SK-N-SH (cell line): ENCODE measurements at regions not wholly inside any gene's neighbourhood (a gene's known extent, or its start where the extent isn't known, plus 50 kb on each side); places are given as distances from the start of the nearest gene placed in this dataset.

Experiments used
- CTCF ChIA-PET: fragments of 300-600, 350-600 bp; formaldehyde crosslinking; extraction: SDS; loops from one replicate; lab custom pipeline; 2021; lab: Yijun Ruan, JAX
- POLR2A ChIA-PET: fragments of 350-600 bp; sonication (Branson Sonifier 250); formaldehyde crosslinking; extraction: SDS; loops from one replicate; lab custom pipeline; 2020; ENCODE audit warnings: antibody characterized with exemption, inconsistent platforms; lab: Yijun Ruan, JAX
- DNase-seq: peaks from one replicate; pipeline ENCODE4 v3.0.0; 2012
- H2AFZ ChIP-seq: fragments of 200-600 bp; sonication (generic); 2 replicates; pipeline ENCODE4 v1.8.1; 2016; ENCODE audit warnings: antibody characterized with exemption, mild to moderate bottlenecking, low read depth
- H3F3A ChIP-seq: fragments of 200-600 bp; sonication (generic); replicated peaks from 2 replicates; pipeline ENCODE3; 2016; ENCODE audit warnings: antibody characterized with exemption, mild to moderate bottlenecking; ENCODE audit not compliant: insufficient read depth
- H3K27ac ChIP-seq, 2 experiments: fragments of 200-500 bp in 1 of 2; fragments of 200-600 bp in 1 of 2; sonication (Bioruptor generic) in 1 of 2; sonication (generic), shearing (Covaris generic) in 1 of 2; 2 replicates each; pipeline versions ENCODE4 v1.5.1 to v1.6.1; 2014 to 2016; ENCODE audit warnings: low read depth in 2 of 2, inconsistent platforms in 1 of 2, low read length in 1 of 2, mild to moderate bottlenecking in 1 of 2, mixed read lengths in 1 of 2
- H3K27me3 ChIP-seq: fragments of 200-600 bp; sonication (generic), shearing (Covaris generic); 2 replicates; pipeline ENCODE4 v1.6.1; 2016; ENCODE audit warnings: mixed run types; ENCODE audit not compliant: insufficient read depth
- H3K36me3 ChIP-seq, 2 experiments: fragments of 200-500 bp in 1 of 2; fragments of 200-600 bp in 1 of 2; sonication (Bioruptor generic) in 1 of 2; sonication (generic) in 1 of 2; replicated peaks in 1 of 2; 2 replicates each; pipeline versions ENCODE3 to v1.5.1; 2014 to 2016; ENCODE audit warnings: low read length in 1 of 2, mild to moderate bottlenecking in 1 of 2; ENCODE audit not compliant: insufficient read depth in 2 of 2, control insufficient read depth in 1 of 2
- H3K4me1 ChIP-seq, 2 experiments: fragments of 200-500 bp in 1 of 2; fragments of 200-600 bp in 1 of 2; sonication (Bioruptor generic) in 1 of 2; sonication (generic), shearing (Covaris generic) in 1 of 2; 2 replicates each; pipeline versions ENCODE4 v1.5.1 to v1.6.1; 2014 to 2016; ENCODE audit warnings: low read depth in 1 of 2, low read length in 1 of 2, mixed run types in 1 of 2; ENCODE audit not compliant: insufficient read depth in 2 of 2, control insufficient read depth in 1 of 2
- H3K4me2 ChIP-seq: fragments of 200-600 bp; sonication (generic), shearing (Covaris generic); 2 replicates; pipeline ENCODE4 v1.6.1; 2017; ENCODE audit warnings: mixed run types
- H3K4me3 ChIP-seq, 2 experiments: fragments of 200-500 bp in 1 of 2; fragments of 200-600 bp in 1 of 2; sonication (Bioruptor generic) in 1 of 2; sonication (generic), shearing (Covaris generic) in 1 of 2; 2 replicates each; pipeline versions ENCODE4 v1.5.1 to v1.8.1; 2014 to 2016; ENCODE audit warnings: low read depth in 2 of 2, inconsistent platforms in 1 of 2, low read length in 1 of 2, mild to moderate bottlenecking in 1 of 2, mixed read lengths in 1 of 2, moderate library complexity in 1 of 2
- H3K79me2 ChIP-seq: fragments of 200-600 bp; sonication (generic); 2 replicates; pipeline ENCODE4 v1.8.1; 2017; ENCODE audit warnings: mild to moderate bottlenecking; ENCODE audit not compliant: insufficient read depth
- H3K9ac ChIP-seq: fragments of 200-600 bp; sonication (generic); 2 replicates; pipeline ENCODE4 v1.6.1; 2017; ENCODE audit warnings: mixed run types
- H3K9me2 ChIP-seq: fragments of 200-600 bp; sonication (generic); 2 replicates; pipeline ENCODE4 v1.6.1; 2017; ENCODE audit warnings: mixed run types
- H3K9me3 ChIP-seq: fragments of 200-600 bp; sonication (generic); 2 replicates; pipeline ENCODE4 v1.6.1; 2017; ENCODE audit warnings: mixed run types, mild to moderate bottlenecking, moderate library complexity
- H4K20me1 ChIP-seq: fragments of 200-600 bp; sonication (generic); 2 replicates; pipeline ENCODE4 v1.6.1; 2017; ENCODE audit warnings: mild to moderate bottlenecking, mixed run types; ENCODE audit not compliant: insufficient read depth
- CHD2 ChIP-seq: fragments of 150-350 bp; IDR thresholded peaks from 2 replicates; pipeline ENCODE4 v1.6.1; 2018; ENCODE audit warnings: low read length; ENCODE audit not compliant: partially characterized antibody
- CTCF ChIP-seq: fragments of 200-600 bp; sonication (generic); IDR thresholded peaks from 2 replicates; pipeline ENCODE4 v1.6.1; 2017; ENCODE audit warnings: antibody characterized with exemption, mild to moderate bottlenecking, moderate library complexity
- ELF1 ChIP-seq: IDR thresholded peaks from 2 replicates; pipeline ENCODE4 v1.4.0; 2012
- EP300 ChIP-seq, 2 experiments: IDR thresholded peaks; 2 replicates each; pipeline versions ENCODE4 v1.4.0 to v1.6.1; 2012; ENCODE audit warnings: borderline replicate concordance in 1 of 2, low read depth in 1 of 2, low read length in 1 of 2
- EZH2phosphoT487 ChIP-seq: fragments of 200-600 bp; sonication (generic); IDR thresholded peaks from 2 replicates; pipeline ENCODE4 v1.6.1; 2017; ENCODE audit warnings: low read depth, mixed run types, mild to moderate bottlenecking, antibody characterized with exemption, moderate library complexity, borderline replicate concordance
- FOXJ3 ChIP-seq: sonication (generic); formaldehyde crosslinking; IDR thresholded peaks from 2 replicates; pipeline ENCODE4 v1.5.1; 2020; ENCODE audit warnings: mild to moderate bottlenecking, missing genetic modification reagents
- FOXM1 ChIP-seq: IDR thresholded peaks from 2 replicates; pipeline ENCODE4 v1.4.0; 2012; ENCODE audit warnings: low read depth, mild to moderate bottlenecking
- GABPA ChIP-seq: IDR thresholded peaks from 2 replicates; pipeline ENCODE4 v1.4.0; 2012; ENCODE audit warnings: low read depth, mild to moderate bottlenecking
- GATA2 ChIP-seq: sonication (generic); formaldehyde crosslinking; IDR thresholded peaks from 2 replicates; pipeline ENCODE4 v1.5.0; 2020; ENCODE audit warnings: mild to moderate bottlenecking, missing genetic modification reagents
- MAX ChIP-seq: IDR thresholded peaks from 2 replicates; pipeline ENCODE4 v1.4.0; 2012; ENCODE audit warnings: low read depth
- MXI1 ChIP-seq: IDR thresholded peaks from 2 replicates; pipeline ENCODE4 v1.6.1; 2012; ENCODE audit warnings: mild to moderate bottlenecking, low read depth, low read length, improper control_type of control experiment
- NFIC ChIP-seq: IDR thresholded peaks from 2 replicates; pipeline ENCODE4 v1.4.0; 2012; ENCODE audit warnings: borderline replicate concordance
- PBX3 ChIP-seq: IDR thresholded peaks from 2 replicates; pipeline ENCODE4; 2012
- POLR2AphosphoS5 ChIP-seq: IDR thresholded peaks from 2 replicates; pipeline ENCODE4 v1.6.1; 2012; ENCODE audit warnings: low read depth, low read length
- RAD21 ChIP-seq: IDR thresholded peaks from 2 replicates; pipeline ENCODE4 v1.6.1; 2012; ENCODE audit warnings: mild to moderate bottlenecking, low read length
- REST ChIP-seq: IDR thresholded peaks from 2 replicates; pipeline ENCODE4 v1.6.1; 2012; ENCODE audit warnings: mild to moderate bottlenecking, low read depth, low read length, moderate library complexity
- RXRA ChIP-seq: IDR thresholded peaks from 2 replicates; pipeline ENCODE4 v1.4.0; 2012; ENCODE audit warnings: low read depth, mild to moderate bottlenecking, borderline replicate concordance
- SMC3 ChIP-seq: IDR thresholded peaks from 2 replicates; pipeline ENCODE4 v1.6.1; 2012; ENCODE audit warnings: low read depth, low read length, improper control_type of control experiment
- TAF1 ChIP-seq: IDR thresholded peaks from 2 replicates; pipeline ENCODE4 v1.6.1; 2012; ENCODE audit warnings: low read depth, mild to moderate bottlenecking, low read length, moderate library complexity, borderline replicate concordance
- TCF12 ChIP-seq: IDR thresholded peaks from 2 replicates; pipeline ENCODE4 v1.4.0; 2012
- WGBS: methylation state at CpG from one replicate; pipeline ENCODE4 v1.1.6; 2017; ENCODE audit warnings: low lambda C conversion rate; 5-methylcytosine and 5-hydroxymethylcytosine counted together

GRCh38 chr11:71198823-71199165, 53.6 kb downstream of the SHANK2 start:
- TF ChIP-seq FOXJ3 (no peak), POLR2AphosphoS5 (no peak), SMC3 (no peak), TAF1 (no peak), REST (no peak), RAD21 (no peak), GATA2 (CRISPR knock-in tag) (no peak), CHD2 (no peak), EP300 (IDR thresholded peaks at IDR 0.05; ENCODE audit: borderline replicate concordance in 1 of 2, low read depth in 1 of 2, low read length in 1 of 2) (no peak), PBX3 (no peak), FOXM1 (no peak), GABPA (no peak), MXI1 (no peak), NFIC (no peak), RXRA (no peak), ELF1 (no peak), CTCF (no peak), EZH2phosphoT487 (no peak), MAX (no peak), TCF12 (no peak)
- Histone ChIP-seq H3F3A (no peaks in the 10 kb centered on the region), H3K4me3 (no peak overlapping the region), H3K4me1 (no peaks in the 10 kb centered on the region), H3K4me2 (no peak overlapping the region), H4K20me1 (no peaks in the 10 kb centered on the region), H3K9ac (no peak overlapping the region), H3K27ac (no peak overlapping the region), H3K27me3 (no peaks in the 10 kb centered on the region), H3K9me2 (no peaks in the 10 kb centered on the region), H3K79me2 (no peaks in the 10 kb centered on the region), H2AFZ (no peak overlapping the region), H3K9me3 (no peaks in the 10 kb centered on the region), H3K36me3 (no peaks in the 10 kb centered on the region)
- 70% methylated on average over 11 of the region's 11 CpGs for WGBS
- no peak for DNase-seq
- CTCF ChIA-PET: no interaction called here
- POLR2A ChIA-PET: no interaction called here
